Small intestine (tissue), 7 donors: ENCODE measurements at regions not wholly inside any gene's neighbourhood (a gene's known extent, or its start where the extent isn't known, plus 50 kb on each side); places are given as distances from the start of the nearest gene placed in this dataset.
"Not testable (repeated sequence)": the region's sequence is repeated elsewhere in the genome, so short reads cannot be mapped to it uniquely, and the experiment has no call there.

Experiments
- DNase-seq, 2 donors: peaks; one replicate each; pipeline versions ENCODE4 v3.0.0 to v3.0.0-alpha.2; 2013
- FAIRE-seq: peaks from 2 replicates; lab custom pipeline; 2012; peaks lifted over from hg19 to GRCh38; lab: Jason Lieb, UNC
- H3K27ac ChIP-seq, 3 donors: one replicate each; pipeline ENCODE4 v1.5.1; 2013; ENCODE audit warnings: low read length in 2 of 3, mild to moderate bottlenecking in 2 of 3, control low read depth in 1 of 3, inconsistent platforms in 1 of 3, low read depth in 1 of 3, moderate library complexity in 1 of 3
- H3K27me3 ChIP-seq, 3 donors: one replicate each; pipeline ENCODE4 v1.6.1; 2013; ENCODE audit warnings: low read length in 3 of 3, inconsistent platforms in 1 of 3; ENCODE audit not compliant: control insufficient read depth in 3 of 3, insufficient read depth in 3 of 3
- H3K36me3 ChIP-seq, 3 donors: one replicate each; pipeline ENCODE4 v1.6.1; 2013; ENCODE audit warnings: low read length in 3 of 3, inconsistent platforms in 1 of 3, low read depth in 1 of 3, mild to moderate bottlenecking in 1 of 3, moderate library complexity in 1 of 3; ENCODE audit not compliant: control insufficient read depth in 3 of 3, insufficient read depth in 2 of 3
- H3K4me1 ChIP-seq, 3 donors: one replicate each; pipeline ENCODE4 v1.6.1; 2013; ENCODE audit warnings: low read length in 2 of 3, inconsistent platforms in 1 of 3, low read depth in 1 of 3, mild to moderate bottlenecking in 1 of 3, moderate library complexity in 1 of 3; ENCODE audit not compliant: control insufficient read depth in 3 of 3, insufficient read depth in 2 of 3
- H3K4me3 ChIP-seq, 3 donors: one replicate each; pipeline ENCODE4 v1.5.1; 2013; ENCODE audit warnings: low read length in 3 of 3, control low read depth in 1 of 3, inconsistent platforms in 1 of 3, low read depth in 1 of 3, mild to moderate bottlenecking in 1 of 3, moderate library complexity in 1 of 3
- H3K9me3 ChIP-seq, 2 donors: one replicate each; pipeline ENCODE4 v1.6.1; 2013; ENCODE audit warnings: low read depth in 1 of 2, low read length in 1 of 2; ENCODE audit not compliant: control insufficient read depth in 2 of 2, insufficient read depth in 1 of 2
- WGBS, 3 donors: extraction: QIAGEN DNeasy Blood & Tissue Kit; methylation state at CpG; one replicate each; pipeline ENCODE4 v1.1.7; 2013; 5-methylcytosine and 5-hydroxymethylcytosine counted together
- donor health status: healthy with polysubstance abuse.
- donor health status: control.
- donor health status: control.
- donor health status: Bipolar disorder and iron deficiency.
- donor health status: healthy.

GRCh38 chr9:41026912-41027676, 101.4 kb downstream of the FOXD4L6 start:
- not testable (repeated sequence) for H3K27ac ChIP-seq, H3K9me3 ChIP-seq
- 88 to 92% (median 91%) methylated on average over 6 of the region's 6 CpGs for WGBS, 3 donors

GRCh38 chr9:41022365-41022764, 106.1 kb downstream of the FOXD4L6 start:
- H3K36me3 ChIP-seq, H3K4me3 ChIP-seq, H3K4me1 ChIP-seq, H3K27ac ChIP-seq, H3K27me3 ChIP-seq, H3K9me3 ChIP-seq, FAIRE-seq, DNase-seq: not testable (repeated sequence)
- WGBS, 3 donors = 98 to 100% (median 100%) methylated on average over 1 of the region's 4 CpGs

More at GRCh38 chr9:41026912-41027676, 101.4 kb downstream of the FOXD4L6 start:
- not testable (repeated sequence) for DNase-seq, H3K4me1 ChIP-seq, H3K4me3 ChIP-seq, H3K27me3 ChIP-seq, FAIRE-seq, H3K36me3 ChIP-seq

GRCh38 chr9:41019858-41020562, 108.5 kb downstream of the FOXD4L6 start:
- FAIRE-seq, H3K27me3 ChIP-seq, H3K4me3 ChIP-seq, H3K36me3 ChIP-seq, H3K27ac ChIP-seq, DNase-seq, H3K9me3 ChIP-seq, H3K4me1 ChIP-seq: not testable (repeated sequence)
- WGBS, 3 donors = 80 to 96% (median 84%) methylated on average over 1 of the region's 1 CpG

- not testable (repeated sequence) for DNase-seq, FAIRE-seq, H3K4me1 ChIP-seq, H3K27ac ChIP-seq, H3K4me3 ChIP-seq, H3K36me3 ChIP-seq, H3K27me3 ChIP-seq, H3K9me3 ChIP-seq
- 74 to 93% (median 90%) methylated on average over 3 of the region's 3 CpGs for WGBS, 3 donors
Measured at GRCh38 chr9:41018948-41019347, 109.5 kb downstream of the FOXD4L6 start.

GRCh38 chr9:41016699-41017098, 111.8 kb downstream of the FOXD4L6 start:
- not testable (repeated sequence) for H3K9me3 ChIP-seq, DNase-seq, H3K27ac ChIP-seq, H3K4me1 ChIP-seq, H3K4me3 ChIP-seq, H3K36me3 ChIP-seq, H3K27me3 ChIP-seq, FAIRE-seq
- 90 to 100% (median 98%) methylated on average over 1 of the region's 2 CpGs for WGBS, 3 donors

GRCh38 chr9:40999952-41000700, 128.4 kb downstream of the FOXD4L6 start:
- not testable (repeated sequence) for H3K4me1 ChIP-seq, DNase-seq, H3K27ac ChIP-seq, H3K27me3 ChIP-seq, H3K4me3 ChIP-seq, H3K36me3 ChIP-seq, H3K9me3 ChIP-seq, FAIRE-seq
- 70 to 76% (median 73%) methylated on average over 8 of the region's 8 CpGs for WGBS, 3 donors

GRCh38 chr9:40995490-40995889, 133.0 kb downstream of the FOXD4L6 start:
- not testable (repeated sequence) for H3K27me3 ChIP-seq, H3K4me3 ChIP-seq, DNase-seq, H3K36me3 ChIP-seq, H3K9me3 ChIP-seq, FAIRE-seq, H3K27ac ChIP-seq, H3K4me1 ChIP-seq
- 88 to 90% (median 89%) methylated on average over 4 of the region's 4 CpGs for WGBS, 3 donors

GRCh38 chr9:40993842-40994241, 134.6 kb downstream of the FOXD4L6 start:
- not testable (repeated sequence) for H3K4me3 ChIP-seq, H3K4me1 ChIP-seq, FAIRE-seq, H3K27ac ChIP-seq, H3K27me3 ChIP-seq, H3K36me3 ChIP-seq, H3K9me3 ChIP-seq, DNase-seq
- 69 to 85% (median 71%) methylated on average over 2 of the region's 2 CpGs for WGBS, 3 donors
